IMR-90 (cell line): ENCODE measurements at regions not wholly inside any gene's neighbourhood (a gene's known extent, or its start where the extent isn't known, plus 50 kb on each side); places are given as distances from the start of the nearest gene placed in this dataset.

Experiments
- ATAC-seq: fragments of 200-7000 bp; cut with Tn5 transposase; 2 replicates; pipeline ENCODE4 v1.9.1; 2020; ENCODE audit warnings: low read depth, mild to moderate bottlenecking, moderate library complexity
- BruUV-seq: library from RNA; stranded (reverse); fragments of 400-500 nt; replicated peaks from 2 replicates; lab custom pipeline; 2021; lab: Mats Ljungman, UMichigan
- CTCF ChIA-PET: fragments of 300-600 bp; formaldehyde crosslinking; extraction: SDS; loops from one replicate; lab custom pipeline; 2021; ENCODE audit warnings: antibody characterized with exemption; lab: Yijun Ruan, JAX
- POLR2A ChIA-PET: fragments of 300-600 bp; sonication (Branson Sonifier 250); formaldehyde crosslinking; loops from one replicate; lab custom pipeline; 2022; ENCODE audit warnings: antibody characterized with exemption; ENCODE audit not compliant: unreplicated experiment; lab: Charles Lee
- DNase-seq: peaks from one replicate; pipeline ENCODE4 v3.0.0; 2013
- H2AFZ ChIP-seq: replicated peaks from 2 replicates; pipeline ENCODE3; 2013; ENCODE audit warnings: low read length, mild to moderate bottlenecking; ENCODE audit not compliant: poor library complexity
- H2AK5ac ChIP-seq: 2 replicates; pipeline ENCODE4 v1.6.1; 2013; ENCODE audit warnings: low read depth, low read length, inconsistent platforms
- H2AK9ac ChIP-seq: replicated peaks from 2 replicates; pipeline ENCODE3; 2013; ENCODE audit warnings: mild to moderate bottlenecking, low read depth, low read length, moderate library complexity; ENCODE audit not compliant: poor library complexity
- H2BK120ac ChIP-seq: 2 replicates; pipeline ENCODE4 v1.6.1; 2013; ENCODE audit warnings: low read depth, low read length, inconsistent platforms
- H2BK15ac ChIP-seq: 3 replicates; pipeline ENCODE4 v1.6.1; 2013; ENCODE audit warnings: low read depth, low read length, inconsistent platforms
- H2BK20ac ChIP-seq: 2 replicates; pipeline ENCODE4 v1.6.1; 2013; ENCODE audit warnings: low read depth, mild to moderate bottlenecking, inconsistent platforms, low read length, moderate library complexity
- H2BK5ac ChIP-seq: 2 replicates; pipeline ENCODE4 v1.6.1; 2013; ENCODE audit warnings: mild to moderate bottlenecking, low read depth, low read length, inconsistent platforms; ENCODE audit not compliant: poor library complexity, severe bottlenecking
- H3K14ac ChIP-seq: replicated peaks from 2 replicates; pipeline ENCODE4 v1.6.1; 2013; ENCODE audit warnings: low read depth, low read length, inconsistent platforms
- H3K18ac ChIP-seq: 2 replicates; pipeline ENCODE4 v1.6.1; 2013; ENCODE audit warnings: low read depth, low read length, control low read depth
- H3K23ac ChIP-seq: 2 replicates; pipeline ENCODE4 v1.6.1; 2013; ENCODE audit warnings: low read depth, low read length, inconsistent platforms
- H3K27ac ChIP-seq: 2 replicates; pipeline ENCODE4 v1.5.1; 2013; ENCODE audit warnings: mild to moderate bottlenecking, control low read depth, low read length; ENCODE audit not compliant: insufficient read depth
- H3K27me3 ChIP-seq: 2 replicates; pipeline ENCODE4 v1.6.1; 2013; ENCODE audit warnings: low read length; ENCODE audit not compliant: control insufficient read depth, insufficient read depth
- H3K36me3 ChIP-seq: 2 replicates; pipeline ENCODE4 v1.6.1; 2013; ENCODE audit warnings: low read length, mixed read lengths; ENCODE audit not compliant: control insufficient read depth, insufficient read depth
- H3K4ac ChIP-seq: 2 replicates; pipeline ENCODE4 v1.6.1; 2013; ENCODE audit warnings: low read depth, low read length, inconsistent platforms
- H3K4me1 ChIP-seq: 2 replicates; pipeline ENCODE4 v1.6.1; 2013; ENCODE audit warnings: low read length, mixed read lengths; ENCODE audit not compliant: control insufficient read depth, insufficient read depth
- H3K4me2 ChIP-seq: 2 replicates; pipeline ENCODE4 v1.6.1; 2013; ENCODE audit warnings: low read depth, mild to moderate bottlenecking, control low read depth, low read length, moderate library complexity
- H3K4me3 ChIP-seq: 2 replicates; pipeline ENCODE4 v1.5.1; 2013; ENCODE audit warnings: low read depth, mild to moderate bottlenecking, control low read depth, low read length, moderate library complexity; ENCODE audit not compliant: insufficient read depth
- H3K56ac ChIP-seq: 2 replicates; pipeline ENCODE4 v1.6.1; 2013; ENCODE audit warnings: low read length, inconsistent platforms; ENCODE audit not compliant: insufficient read depth; ENCODE audit errors: extremely low read depth
- H3K79me1 ChIP-seq, 2 experiments: 2 replicates each; pipeline ENCODE4 v1.6.1; 2013; ENCODE audit warnings: low read length in 2 of 2, inconsistent platforms in 1 of 2, low read depth in 1 of 2
- H3K9ac ChIP-seq: 2 replicates; pipeline ENCODE4 v1.6.1; 2013; ENCODE audit warnings: low read depth, low read length, control low read depth
- H3K9me1 ChIP-seq: 2 replicates; pipeline ENCODE4 v1.6.1; 2013; ENCODE audit warnings: low read length, inconsistent platforms; ENCODE audit not compliant: insufficient read depth
- H3K9me3 ChIP-seq: 2 replicates; pipeline ENCODE4 v1.6.1; 2013; ENCODE audit warnings: low read length; ENCODE audit not compliant: control insufficient read depth, insufficient read depth
- H4K20me1 ChIP-seq: 2 replicates; pipeline ENCODE4 v1.6.1; 2013; ENCODE audit warnings: low read length, inconsistent platforms; ENCODE audit not compliant: insufficient read depth
- H4K5ac ChIP-seq: 2 replicates; pipeline ENCODE4 v1.6.1; 2013; ENCODE audit warnings: mild to moderate bottlenecking, low read depth, low read length, control low read depth
- H4K8ac ChIP-seq, 2 experiments: 2 replicates each; pipeline ENCODE4 v1.6.1; 2013; ENCODE audit warnings: low read depth in 2 of 2, low read length in 2 of 2, control low read depth in 1 of 2, inconsistent platforms in 1 of 2
- H4K91ac ChIP-seq: 2 replicates; pipeline ENCODE4 v1.6.1; 2013; ENCODE audit warnings: low read depth, low read length, inconsistent platforms; ENCODE audit not compliant: insufficient read depth
- CEBPB ChIP-seq: IDR thresholded peaks from 2 replicates; pipeline ENCODE4 v1.6.1; 2012; ENCODE audit warnings: low read depth, low read length, improper control_type of control experiment
- CHD1 ChIP-seq: IDR thresholded peaks from 2 replicates; pipeline ENCODE4 v1.6.1; 2012; ENCODE audit warnings: low read depth, low read length, improper control_type of control experiment
- WGBS, 2 experiments: methylation state at CpG; one replicate each; pipeline versions ENCODE4 v1.1.5 to v1.1.7; 2013; ENCODE audit warnings: missing lambda C conversion rate in 2 of 2; ENCODE audit not compliant: insufficient read length in 1 of 2; ENCODE audit errors: extremely low coverage in 2 of 2; 5-methylcytosine and 5-hydroxymethylcytosine counted together
- dilution Hi-C: fragments of 300-500 bp; cut with HindIII; formaldehyde crosslinking; loops from one replicate; pipeline ENCODE4 v1.14.3; 2018; ENCODE audit warnings: low sequenced_read_pairs; ENCODE audit not compliant: unreplicated experiment
- in situ Hi-C: fragments of 300-500 bp; cut with MboI; formaldehyde crosslinking; loops from 3 replicates; pipeline ENCODE4 v1.14.3; 2019; ENCODE audit warnings: low sequenced_read_pairs, inconsistent platforms, mixed read lengths
- intact Hi-C: fragments of 100-400 bp; cut with micrococcal nuclease; formaldehyde crosslinking; loops from 2 replicates; pipeline ENCODE4 v1.10.0; 2022

DNA sequence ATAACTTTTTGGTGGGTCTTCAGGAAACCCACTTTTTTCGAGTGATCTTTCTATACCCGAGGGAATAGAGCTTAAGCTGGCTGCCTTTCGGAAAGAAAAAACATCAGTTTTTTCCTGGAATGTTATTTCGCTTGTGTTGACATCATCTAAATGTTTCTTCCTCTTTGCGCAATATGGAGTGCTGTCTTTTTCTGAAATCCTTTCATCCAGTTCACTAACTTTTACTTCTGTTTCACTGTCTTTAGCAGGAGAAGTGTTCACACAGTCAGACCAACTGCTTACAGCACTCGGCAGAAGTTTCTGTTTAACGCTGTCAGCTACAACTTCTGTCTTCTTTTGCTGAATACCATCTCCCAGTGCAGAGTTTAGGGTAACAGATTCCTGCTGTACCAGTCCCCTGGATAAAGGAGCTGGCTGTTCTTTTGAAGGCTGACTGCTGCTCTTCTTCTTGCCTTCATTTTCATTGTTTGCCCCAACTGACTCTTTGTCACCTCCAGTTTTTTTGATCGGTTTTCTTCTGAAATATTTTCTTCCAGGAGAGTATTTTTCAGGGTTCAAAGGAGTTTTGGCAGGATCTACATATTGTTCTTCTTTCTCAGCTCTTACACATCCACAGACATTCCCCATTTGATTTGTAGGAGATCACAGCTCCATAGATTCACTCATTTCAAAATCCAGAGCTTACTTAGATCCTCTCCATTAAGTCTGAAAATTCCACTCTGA, 50.0 kb upstream of the DST start:
- peak; percentile 42 for ATAC-seq

More for the DNA sequence above, 50.0 kb upstream of the DST start:
- Histone ChIP-seq H3K36me3 (peaks cover 3% of the 10 kb centered on the region; the same call in 1 of the 2 replicates), H3K79me1 (peaks cover 14 to 43% of the 10 kb centered on the region in 2 experiments), H3K9ac (peak overlapping the region; percentile 96), H4K20me1 (no peaks in the 10 kb centered on the region; the same call in 1 of the 2 replicates), H3K23ac (peak overlapping the region; percentile 93), H3K4me3 (peak overlapping the region; percentile 45), H4K5ac (peak overlapping the region; percentile 66), H2AK5ac (peak overlapping the region; percentile 65), H3K9me3 (no peaks in the 10 kb centered on the region), H2BK20ac (peak overlapping the region; percentile 76), H3K56ac (peak overlapping the region; percentile 96), H3K18ac (peak overlapping the region; percentile 84), H3K4me2 (peak overlapping the region; percentile 83), H2AK9ac (peak overlapping the region; percentile 34), H3K4ac (peak overlapping the region; percentile 88), H3K9me1 (peaks cover 3% of the 10 kb centered on the region; the same call in 1 of the 2 replicates), H3K14ac (peak overlapping the region; percentile 83), H2BK15ac (peak overlapping the region; percentile 78; the same call in 2 of the 3 replicates), H4K8ac (peak overlapping the region; percentile 25 to 93), H2AFZ (no peak overlapping the region), H2BK120ac (peak overlapping the region; percentile 94), H3K27me3 (no peaks in the 10 kb centered on the region), H3K27ac (peak overlapping the region; percentile 99), H4K91ac (peak overlapping the region; percentile 87), H3K4me1 (peaks cover 8% of the 10 kb centered on the region), H2BK5ac (peak overlapping the region; percentile 94)
- peak; percentile 98 for TF ChIP-seq CEBPB
- no peak for TF ChIP-seq CHD1
- dilution Hi-C loops = no loop called here
- BruUV-seq = TSS peak; percentile 98
- POLR2A ChIA-PET = interaction anchor here (0.7 to 1.1 kb wide), 2 partner anchors 36 to 158 kb away, joined by 3 to 4 read pairs; no protein-coding TSS in a partner anchor
- intact Hi-C loops = loop anchor here (1.0 to 5.0 kb wide), 4 partner anchors 50 to 335 kb away; partner anchors contain the start of gene DST
- in situ Hi-C loops = loop anchor here (10.0 kb wide), 1 partner anchor 152 kb away; no protein-coding TSS in a partner anchor
- WGBS, 2 experiments = 0% methylated on average over 2 of the region's 8 CpGs; no CpG with 5 or more reads in 1 of the 2 experiments
- DNase-seq = peak; percentile 78
- CTCF ChIA-PET = interaction anchor here (0.7 to 0.9 kb wide), 2 partner anchors 18 to 55 kb away, joined by 3 read pairs; no protein-coding TSS in a partner anchor
